Activated CD4-positive, alpha-beta T cell treated with anti-CD3 and anti-CD28 coated beads, Interleukin-2, amount 50 U/mL, for 4 hours (primary cell): ENCODE measurements at regions not wholly inside any gene's neighbourhood (a gene's known extent, or its start where the extent isn't known, plus 50 kb on each side); places are given as distances from the start of the nearest gene placed in this dataset.
A peak's percentile ranks its signal among the peaks of the same experiment; 100 is the strongest.

Experiments used
- DNase-seq, 2 experiments: peaks; one replicate each; pipeline ENCODE4 v3.0.0-alpha.2; 2020

GRCh38 chr1:213656503-213656902 is 331.3 kb upstream of the PROX1 start:
- DNase-seq, result no peak

GRCh38 chr1:213657013-213657412 is 330.8 kb upstream of the PROX1 start:
- DNase-seq, result no peak

GRCh38 chr1:213657879-213658278 is 329.9 kb upstream of the PROX1 start:
- no peak for DNase-seq

DNA sequence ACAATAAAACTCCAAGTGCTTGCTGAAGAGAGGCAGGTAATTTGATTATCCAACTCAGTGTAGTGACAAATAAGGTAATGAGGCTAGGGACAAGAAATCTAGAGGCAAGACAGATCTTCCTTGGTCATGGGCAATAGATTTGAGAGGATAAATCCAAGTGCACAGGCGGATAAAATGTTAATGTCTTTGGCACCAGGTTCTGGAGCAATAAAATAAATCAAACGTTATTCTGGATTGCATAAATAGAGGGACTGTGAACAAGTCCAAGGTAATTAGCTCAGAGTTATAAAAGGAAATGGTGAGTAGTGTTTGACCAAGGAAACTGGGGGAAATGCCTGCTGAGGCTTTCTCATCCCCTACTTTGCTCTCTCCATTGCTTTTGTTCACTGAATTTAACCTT is 329.3 kb upstream of the PROX1 start:
- no peak for DNase-seq

GRCh38 chr1:213659580-213660547 is 327.9 kb upstream of the PROX1 start:
- no peak for DNase-seq

GRCh38 chr1:213661302-213661701 is 326.5 kb upstream of the PROX1 start:
- DNase-seq, result no peak

- DNase-seq, result no peak
Measured at GRCh38 chr1:213666113-213666512, 321.7 kb upstream of the PROX1 start.

GRCh38 chr1:213666922-213667321 is 320.9 kb upstream of the PROX1 start:
- DNase-seq, result no peak

GRCh38 chr1:213669512-213669911 is 318.3 kb upstream of the PROX1 start:
- no peak for DNase-seq

DNA sequence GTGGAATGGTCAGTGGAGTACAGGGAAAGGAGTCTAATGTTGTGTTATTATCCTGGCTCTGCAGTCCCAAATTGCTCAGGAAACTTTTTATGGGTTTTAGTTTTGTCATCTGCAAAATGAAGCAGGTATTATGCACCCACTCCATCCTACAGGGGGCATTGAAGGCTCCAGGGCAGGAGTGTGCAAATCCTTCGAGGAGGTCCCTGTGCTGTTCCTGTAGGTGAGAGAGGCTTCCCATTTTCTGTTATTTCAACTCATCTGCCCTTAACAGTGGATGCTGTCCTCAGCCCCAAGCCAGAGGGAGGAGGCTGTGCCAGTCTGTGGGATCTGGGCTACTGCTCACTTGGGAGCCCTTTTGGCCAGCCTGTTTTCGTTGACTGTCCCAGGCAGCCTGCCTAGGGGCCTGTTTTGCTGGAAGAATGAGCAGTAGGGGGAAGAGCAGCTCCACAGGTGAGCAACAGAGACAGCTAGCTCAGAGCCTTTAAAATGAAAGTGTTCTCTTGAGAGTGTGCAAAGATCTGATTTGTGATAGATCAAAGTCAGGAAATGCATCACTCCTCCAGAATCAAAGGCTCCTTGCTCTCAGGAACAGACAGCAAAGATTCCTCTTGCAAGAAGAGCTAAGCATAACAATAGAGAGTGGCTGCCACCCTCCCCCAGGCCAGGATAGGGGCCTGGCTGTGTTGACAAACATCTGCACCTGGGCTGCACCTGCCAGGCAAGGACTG is 317.6 kb upstream of the PROX1 start:
- peak; percentile 5 to 6 for DNase-seq

- DNase-seq, result no peak
Measured at GRCh38 chr1:213670692-213671023, 317.1 kb upstream of the PROX1 start.

GRCh38 chr1:213675043-213675442 is 312.7 kb upstream of the PROX1 start:
- no peak for DNase-seq

GRCh38 chr1:213676736-213677135 is 311.0 kb upstream of the PROX1 start:
- no peak for DNase-seq

- DNase-seq, result no peak
Measured at GRCh38 chr1:213678348-213678747, 309.4 kb upstream of the PROX1 start.

DNA sequence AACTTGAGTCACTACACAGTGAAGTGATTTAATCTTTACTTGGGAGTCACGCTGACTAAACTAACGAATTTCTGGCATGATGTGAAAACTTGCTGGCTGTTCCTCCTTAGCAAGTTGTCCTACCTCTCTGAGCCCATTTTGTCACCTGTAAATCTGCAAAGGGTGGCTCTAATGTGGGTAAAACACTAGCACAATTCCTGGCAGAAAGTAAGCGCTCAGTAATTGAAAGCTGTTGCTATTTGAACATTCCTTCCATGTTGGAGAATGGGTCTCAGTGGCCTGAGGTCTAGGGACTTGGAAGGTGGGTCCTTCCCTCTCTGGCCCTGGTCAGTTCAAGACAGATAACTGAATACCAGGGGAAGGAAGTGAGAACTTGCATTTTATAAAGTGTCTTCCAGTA is 309.0 kb upstream of the PROX1 start:
- no peak for DNase-seq

- no peak for DNase-seq
Measured at GRCh38 chr1:213679153-213679552, 308.6 kb upstream of the PROX1 start.

GRCh38 chr1:213680677-213681325 is 307.0 kb upstream of the PROX1 start:
- DNase-seq, result no peak

DNA sequence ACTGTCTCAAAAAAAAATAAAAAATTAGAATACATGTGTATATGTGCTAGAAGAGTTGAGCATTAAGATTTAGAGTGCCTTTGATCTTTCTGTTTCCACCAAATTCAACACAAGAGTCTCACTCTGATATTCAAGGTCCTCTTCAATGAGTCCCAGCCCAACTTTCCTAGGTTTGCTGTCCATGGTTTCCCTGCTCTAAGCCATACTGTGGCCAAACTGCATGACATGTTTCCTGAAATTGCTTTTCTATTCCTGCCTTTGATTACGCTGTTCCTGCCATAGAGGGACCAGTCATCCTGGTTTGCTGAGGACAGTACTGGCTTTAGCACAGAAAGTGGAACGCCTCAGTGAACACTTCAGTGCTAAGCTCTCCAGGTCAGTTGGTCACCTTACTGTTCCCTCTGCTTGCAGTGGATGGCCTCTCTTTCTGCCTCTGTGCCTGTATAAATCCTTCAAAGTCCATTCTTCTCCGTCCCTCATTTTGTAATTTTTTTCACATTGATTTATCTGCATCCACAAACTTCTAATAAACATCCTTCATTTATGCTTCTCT is 305.9 kb upstream of the PROX1 start:
- no peak for DNase-seq

GRCh38 chr1:213683529-213683928 is 304.2 kb upstream of the PROX1 start:
- DNase-seq, result no peak

GRCh38 chr1:213684454-213684853 is 303.3 kb upstream of the PROX1 start:
- no peak for DNase-seq

DNA sequence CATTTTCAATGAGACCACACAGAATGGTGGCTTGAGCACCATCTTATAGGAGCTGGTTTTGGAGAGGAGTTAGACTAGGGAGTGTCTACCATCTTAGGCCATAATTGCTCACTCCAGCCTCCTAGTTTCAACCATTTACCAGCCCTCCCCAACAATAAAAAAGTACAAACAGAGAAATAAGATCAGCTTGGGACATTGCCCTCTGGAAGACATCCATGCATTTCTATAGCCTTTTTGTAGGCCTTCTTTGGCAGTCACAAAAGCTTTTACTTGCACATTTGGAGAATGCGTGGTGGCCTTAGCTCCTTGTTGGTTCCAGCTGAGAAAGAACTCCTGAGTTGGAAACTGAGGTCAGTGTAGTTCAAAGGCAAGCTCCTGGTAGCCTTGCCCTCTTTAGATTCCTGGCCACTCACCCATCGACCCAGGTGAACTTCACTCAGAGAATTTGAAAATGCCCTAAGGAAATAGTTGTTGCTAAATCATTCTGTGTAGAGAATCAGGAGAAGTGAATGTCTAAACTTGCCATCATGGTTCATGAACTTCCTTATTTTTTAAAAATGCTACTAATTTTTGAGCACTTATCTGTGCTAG is 301.7 kb upstream of the PROX1 start:
- no peak for DNase-seq

GRCh38 chr1:213686983-213687382 is 300.8 kb upstream of the PROX1 start:
- no peak for DNase-seq

DNA sequence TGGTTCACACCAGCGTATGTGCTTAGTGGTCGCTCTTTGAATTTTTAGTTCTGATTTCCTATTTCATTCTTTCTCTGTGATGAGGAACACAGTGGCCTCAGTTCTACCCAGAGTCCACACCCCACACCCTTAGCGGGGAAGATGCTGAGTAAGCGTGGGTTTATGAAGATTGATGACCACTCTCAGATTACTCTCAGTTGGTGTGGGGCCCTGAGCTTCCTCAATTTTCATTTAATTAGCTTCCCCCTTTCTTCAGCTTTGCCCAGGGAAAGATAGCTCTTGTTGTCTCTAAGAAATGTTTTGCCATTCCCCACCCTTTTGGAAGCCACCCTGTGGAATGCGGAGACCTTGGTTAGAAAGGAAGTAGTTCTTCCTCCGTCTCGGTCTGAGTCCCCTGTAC is 299.9 kb upstream of the PROX1 start:
- DNase-seq, result no peak
